T-helper 2 cell treated with Interferon-gamma antibody and Interleukin-4, amounts not matched to agents 5 μg/mL and 100 μg/mL, for 36 hours (primary cell): ENCODE measurements at regions not wholly inside any gene's neighbourhood (a gene's known extent, or its start where the extent isn't known, plus 50 kb on each side); places are given as distances from the start of the nearest gene placed in this dataset.

ENCODE experiments used
- DNase-seq: peaks from one replicate; pipeline ENCODE4 v3.0.0; 2021; ENCODE audit warnings: low spot score
- H3K27ac Mint-ChIP-seq: one replicate; pipeline ENCODE4 v1.8.0; 2021; ENCODE audit warnings: mild to moderate bottlenecking, mixed read lengths
- H3K27me3 Mint-ChIP-seq: one replicate; pipeline ENCODE4 v1.8.0; 2021; ENCODE audit warnings: low read depth, mixed read lengths
- H3K36me3 Mint-ChIP-seq: one replicate; pipeline ENCODE4 v1.8.0; 2021; ENCODE audit warnings: low read depth, mixed read lengths
- H3K4me1 Mint-ChIP-seq: one replicate; pipeline ENCODE4 v1.8.0; 2021; ENCODE audit warnings: low read depth, mixed read lengths
- H3K4me3 Mint-ChIP-seq: one replicate; pipeline ENCODE4 v1.8.0; 2022; ENCODE audit warnings: mild to moderate bottlenecking, moderate library complexity, mixed read lengths
- H3K9me3 Mint-ChIP-seq: one replicate; pipeline ENCODE4 v1.8.0; 2021; ENCODE audit warnings: mixed read lengths

GRCh38 chr7:118057404-118057803 lies 126.6 kb upstream of the LSM8 start:
- H3K27me3 Mint-ChIP-seq, result no peaks in the 10 kb centered on the region
- H3K9me3 Mint-ChIP-seq, result no peaks in the 10 kb centered on the region
- no peaks in the 10 kb centered on the region for H3K36me3 Mint-ChIP-seq
- no peak overlapping the region for H3K27ac Mint-ChIP-seq
- no peak overlapping the region for H3K4me3 Mint-ChIP-seq
- no peaks in the 10 kb centered on the region for H3K4me1 Mint-ChIP-seq
- DNase-seq, result no peak

GRCh38 chr7:118059209-118059608 lies 124.8 kb upstream of the LSM8 start:
- no peaks in the 10 kb centered on the region for H3K4me1 Mint-ChIP-seq

DNA sequence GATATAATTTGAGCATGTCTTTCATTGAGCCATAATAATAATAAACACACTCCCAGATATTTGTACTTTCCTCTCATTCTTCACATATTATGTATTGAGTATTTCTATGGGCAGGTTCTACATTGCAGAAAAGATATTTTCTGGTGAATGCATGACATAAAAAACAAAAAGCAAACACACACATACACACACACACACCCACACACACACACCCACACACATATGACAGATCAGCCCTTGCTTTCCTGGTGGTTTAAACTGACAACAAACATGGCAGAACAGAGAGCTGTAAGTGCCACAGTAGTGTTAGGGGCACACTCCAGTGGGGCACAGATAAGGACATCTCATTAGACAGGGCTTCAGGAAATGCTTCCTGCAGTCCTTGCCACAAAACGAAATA lies 123.3 kb upstream of the LSM8 start:
- no peaks in the 10 kb centered on the region for H3K4me1 Mint-ChIP-seq
- H3K36me3 Mint-ChIP-seq, result no peaks in the 10 kb centered on the region
- DNase-seq, result no peak
- no peaks in the 10 kb centered on the region for H3K27me3 Mint-ChIP-seq
- H3K9me3 Mint-ChIP-seq, result no peaks in the 10 kb centered on the region
- H3K4me3 Mint-ChIP-seq, result no peak overlapping the region
- H3K27ac Mint-ChIP-seq, result no peak overlapping the region

More at GRCh38 chr7:118059209-118059608, 124.8 kb upstream of the LSM8 start:
- no peak for DNase-seq
- Mint-ChIP-seq H3K36me3 (no peaks in the 10 kb centered on the region), H3K27ac (no peak overlapping the region), H3K9me3 (no peaks in the 10 kb centered on the region), H3K27me3 (no peaks in the 10 kb centered on the region), H3K4me3 (no peak overlapping the region)

- Mint-ChIP-seq H3K27ac (no peak overlapping the region), H3K27me3 (no peaks in the 10 kb centered on the region), H3K4me3 (no peak overlapping the region)
Measured at GRCh38 chr7:118061386-118061785, 122.6 kb upstream of the LSM8 start.

DNA sequence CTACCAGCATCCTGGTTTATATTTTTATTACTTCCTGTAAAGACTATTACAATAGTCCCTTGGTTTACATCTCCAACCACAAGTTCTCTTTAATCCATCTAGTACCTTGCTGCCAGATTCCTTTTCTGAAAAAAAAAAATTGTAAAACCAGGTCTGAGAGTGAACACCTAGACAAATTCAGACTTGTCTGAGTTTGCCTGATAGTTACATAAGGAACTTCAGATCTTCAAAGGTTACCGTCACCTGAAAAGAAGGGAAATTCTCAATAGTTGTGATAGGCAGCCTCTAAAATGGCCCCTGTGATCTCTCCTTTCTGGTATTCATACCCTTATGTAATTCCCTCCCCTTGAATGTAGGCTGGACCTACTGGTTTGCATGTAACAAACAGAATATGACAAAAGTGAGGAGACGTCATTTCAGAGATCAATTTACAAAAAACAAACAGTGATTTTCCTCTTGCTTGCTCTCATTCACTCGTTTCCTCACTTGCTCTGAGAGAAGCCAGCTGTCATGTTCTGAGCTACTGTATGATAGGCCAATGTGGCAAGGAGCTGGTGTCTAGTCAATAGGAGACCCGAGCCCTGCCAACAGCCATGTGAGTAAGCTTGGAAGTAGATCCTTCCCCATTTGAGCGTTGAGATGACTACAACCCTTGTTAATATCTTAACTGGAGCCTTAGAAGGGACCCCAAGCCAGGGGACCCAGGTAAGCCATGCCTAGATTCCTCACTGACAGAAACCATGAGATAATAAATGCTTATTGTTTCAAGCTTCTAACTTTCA lies 110.9 kb upstream of the LSM8 start:
- no peaks in the 10 kb centered on the region for H3K9me3 Mint-ChIP-seq
- H3K27me3 Mint-ChIP-seq, result no peaks in the 10 kb centered on the region
- H3K27ac Mint-ChIP-seq, result no peak overlapping the region
- H3K36me3 Mint-ChIP-seq, result no peaks in the 10 kb centered on the region
- DNase-seq, result no peak
- H3K4me3 Mint-ChIP-seq, result no peak overlapping the region
- H3K4me1 Mint-ChIP-seq, result no peaks in the 10 kb centered on the region

More at GRCh38 chr7:118061386-118061785, 122.6 kb upstream of the LSM8 start:
- Mint-ChIP-seq H3K9me3 (no peaks in the 10 kb centered on the region), H3K4me1 (no peaks in the 10 kb centered on the region), H3K36me3 (no peaks in the 10 kb centered on the region)
- DNase-seq, result no peak

DNA sequence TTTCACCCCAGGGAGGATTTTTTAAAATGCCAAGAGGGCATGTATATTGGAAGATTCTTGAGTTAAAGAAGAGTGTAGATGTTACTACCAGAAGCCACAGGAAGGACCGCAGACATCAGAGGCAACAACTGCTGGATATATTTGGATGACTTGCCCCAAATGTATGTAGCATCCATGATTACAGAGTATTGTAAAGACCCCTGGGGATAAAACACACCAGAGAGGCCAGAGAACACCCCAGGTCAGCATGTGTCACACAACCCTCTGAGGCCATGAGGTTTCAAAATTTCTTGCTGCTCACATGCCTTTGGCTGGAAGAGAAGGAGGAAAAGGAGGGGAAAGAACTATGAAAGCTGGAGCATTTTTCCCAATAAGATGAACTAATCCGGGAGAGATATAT lies 108.0 kb upstream of the LSM8 start:
- Mint-ChIP-seq H3K36me3 (no peaks in the 10 kb centered on the region), H3K4me3 (no peak overlapping the region), H3K9me3 (no peaks in the 10 kb centered on the region), H3K27me3 (no peaks in the 10 kb centered on the region), H3K27ac (no peak overlapping the region), H3K4me1 (peaks cover 5% of the 10 kb centered on the region)
- no peak for DNase-seq

DNA sequence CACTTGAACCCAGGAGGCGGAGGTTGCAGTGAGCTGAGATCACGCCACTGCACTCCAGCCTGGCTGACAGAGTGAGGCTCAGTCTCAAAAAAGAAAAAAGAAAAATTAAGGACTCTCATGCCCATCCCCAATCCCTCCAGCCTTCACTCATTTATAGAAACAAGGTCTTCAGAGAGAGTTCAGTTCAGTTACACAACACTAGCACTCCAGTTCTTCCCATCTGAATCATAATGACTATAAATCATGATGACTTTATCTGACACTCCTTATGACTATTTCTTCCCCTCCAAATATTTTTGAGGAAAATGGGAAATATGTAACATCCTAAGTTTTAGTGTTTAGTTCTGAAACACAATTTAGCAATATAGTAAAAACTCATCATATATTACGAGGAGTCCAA lies 107.4 kb upstream of the LSM8 start:
- DNase-seq, result no peak
- no peaks in the 10 kb centered on the region for H3K27me3 Mint-ChIP-seq
- no peak overlapping the region for H3K4me3 Mint-ChIP-seq
- H3K36me3 Mint-ChIP-seq, result no peaks in the 10 kb centered on the region
- H3K4me1 Mint-ChIP-seq, result peaks cover 9% of the 10 kb centered on the region
- no peaks in the 10 kb centered on the region for H3K9me3 Mint-ChIP-seq
- H3K27ac Mint-ChIP-seq, result no peak overlapping the region

DNA sequence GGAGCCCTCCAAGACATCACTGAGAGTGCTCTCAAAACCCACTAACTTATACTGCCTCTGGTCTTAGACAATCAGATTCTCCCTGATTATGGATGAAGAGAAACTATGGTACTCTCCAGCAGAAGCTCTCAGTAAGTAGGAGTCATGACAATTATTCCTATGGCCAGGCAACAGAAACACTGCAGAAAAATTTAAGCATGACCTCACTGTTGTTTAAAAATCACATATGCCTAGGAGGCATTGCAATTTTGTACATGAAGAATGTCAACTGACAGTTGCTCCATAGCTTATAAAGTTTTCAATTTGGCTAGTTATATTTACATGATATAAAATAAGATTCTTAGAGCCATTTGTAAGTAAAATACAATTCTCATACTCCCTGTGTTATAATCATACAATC lies 105.9 kb upstream of the LSM8 start:
- no peak for DNase-seq
- H3K4me3 Mint-ChIP-seq, result no peak overlapping the region
- H3K9me3 Mint-ChIP-seq, result no peaks in the 10 kb centered on the region
- peaks cover 9% of the 10 kb centered on the region for H3K4me1 Mint-ChIP-seq
- no peaks in the 10 kb centered on the region for H3K36me3 Mint-ChIP-seq
- no peak overlapping the region for H3K27ac Mint-ChIP-seq
- H3K27me3 Mint-ChIP-seq, result no peaks in the 10 kb centered on the region

- Mint-ChIP-seq H3K4me3 (no peak overlapping the region), H3K27me3 (no peaks in the 10 kb centered on the region), H3K27ac (no peak overlapping the region), H3K9me3 (no peaks in the 10 kb centered on the region), H3K4me1 (peaks cover 13% of the 10 kb centered on the region), H3K36me3 (no peaks in the 10 kb centered on the region)
- no peak for DNase-seq
Measured at GRCh38 chr7:118079369-118079768, 104.6 kb upstream of the LSM8 start.

GRCh38 chr7:118080947-118081346 lies 103.0 kb upstream of the LSM8 start:
- Mint-ChIP-seq H3K4me1 (peaks cover 13% of the 10 kb centered on the region), H3K36me3 (no peaks in the 10 kb centered on the region), H3K4me3 (peak overlapping the region; percentile 27), H3K9me3 (no peaks in the 10 kb centered on the region), H3K27me3 (no peaks in the 10 kb centered on the region), H3K27ac (no peak overlapping the region)
- DNase-seq, result peak; percentile 58

DNA sequence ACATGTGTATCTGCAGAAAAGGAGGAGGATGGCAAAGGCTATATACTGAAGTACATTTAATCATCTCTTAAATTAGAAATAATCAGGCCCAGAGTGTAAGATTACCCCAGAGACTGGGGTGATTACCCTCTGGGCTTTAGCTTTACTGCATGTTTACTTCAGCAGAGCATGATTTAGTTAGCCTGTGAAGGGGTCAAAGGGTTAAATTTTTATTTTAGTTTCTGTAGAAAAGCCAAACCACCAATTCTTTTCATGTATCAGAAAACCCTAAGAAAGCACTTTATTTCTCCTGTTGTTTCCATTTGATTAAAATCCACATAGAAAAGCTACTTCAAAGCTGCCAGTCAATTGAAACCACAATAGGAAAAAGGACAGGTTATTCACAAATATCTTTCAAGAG lies 101.5 kb upstream of the LSM8 start:
- Mint-ChIP-seq H3K27ac (no peak overlapping the region), H3K9me3 (no peaks in the 10 kb centered on the region), H3K36me3 (no peaks in the 10 kb centered on the region), H3K4me1 (peaks cover 13% of the 10 kb centered on the region), H3K27me3 (no peaks in the 10 kb centered on the region), H3K4me3 (no peak overlapping the region)
- no peak for DNase-seq

GRCh38 chr7:118085000-118085399 lies 99.0 kb upstream of the LSM8 start:
- Mint-ChIP-seq H3K27ac (no peak overlapping the region), H3K4me1 (peaks cover 13% of the 10 kb centered on the region), H3K9me3 (no peaks in the 10 kb centered on the region), H3K4me3 (no peak overlapping the region), H3K36me3 (no peaks in the 10 kb centered on the region), H3K27me3 (no peaks in the 10 kb centered on the region)
- DNase-seq, result no peak

DNA sequence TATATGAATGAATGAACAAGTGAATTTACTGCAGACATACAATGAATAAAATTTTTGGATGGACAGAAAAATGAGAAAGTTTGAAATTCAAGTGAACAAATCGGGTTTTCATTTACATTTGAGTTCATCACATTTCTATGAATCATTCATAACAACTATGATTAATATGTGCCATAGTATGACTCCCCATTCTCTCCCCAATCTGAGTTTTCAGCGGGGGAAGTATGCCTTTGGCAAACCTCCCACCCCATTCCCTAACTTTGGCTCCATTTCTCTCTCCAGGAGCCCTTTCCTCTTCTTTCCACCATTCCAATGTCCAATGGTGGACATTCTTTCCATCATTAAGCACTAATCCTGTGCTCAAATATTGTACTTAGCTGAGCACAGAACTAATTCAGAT lies 96.8 kb upstream of the LSM8 start:
- Mint-ChIP-seq H3K4me3 (no peak overlapping the region), H3K9me3 (no peaks in the 10 kb centered on the region)

DNA sequence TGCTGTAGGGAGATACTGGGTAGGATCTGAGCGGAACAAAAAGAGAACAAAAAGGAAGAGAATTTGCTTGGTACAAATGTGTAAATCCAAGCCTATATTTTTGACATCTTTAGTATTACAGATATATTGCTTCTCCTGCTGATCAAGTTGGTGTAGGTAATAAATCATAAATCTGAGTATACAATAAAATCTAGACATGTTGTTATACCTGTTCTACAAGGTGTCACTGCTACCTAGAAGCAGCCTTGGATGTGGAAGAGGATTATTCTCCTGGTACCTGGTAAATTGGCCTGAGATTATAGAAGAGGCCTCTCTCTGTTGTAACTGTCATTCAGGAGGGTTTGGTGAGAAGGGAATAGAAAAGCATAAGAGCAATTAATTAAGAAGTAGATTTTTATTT lies 89.9 kb upstream of the LSM8 start:
- Mint-ChIP-seq H3K9me3 (no peaks in the 10 kb centered on the region), H3K4me1 (no peaks in the 10 kb centered on the region)

More for the DNA sequence above, 96.8 kb upstream of the LSM8 start:
- H3K36me3 Mint-ChIP-seq, result no peaks in the 10 kb centered on the region
- H3K27me3 Mint-ChIP-seq, result no peaks in the 10 kb centered on the region
- H3K27ac Mint-ChIP-seq, result no peak overlapping the region
- peaks cover 4% of the 10 kb centered on the region for H3K4me1 Mint-ChIP-seq
- no peak for DNase-seq

More for the DNA sequence above, 89.9 kb upstream of the LSM8 start:
- no peaks in the 10 kb centered on the region for H3K36me3 Mint-ChIP-seq
- H3K27me3 Mint-ChIP-seq, result no peaks in the 10 kb centered on the region
- DNase-seq, result no peak
- no peak overlapping the region for H3K27ac Mint-ChIP-seq
- H3K4me3 Mint-ChIP-seq, result no peak overlapping the region
